BE2C (cell line): ENCODE measurements at regions not wholly inside any gene's neighbourhood (a gene's known extent, or its start where the extent isn't known, plus 50 kb on each side); places are given as distances from the start of the nearest gene placed in this dataset.
"Not testable (repeated sequence)": the region's sequence is repeated elsewhere in the genome, so short reads cannot be mapped to it uniquely, and the experiment has no call there.

Experiments
- DNase-seq: peaks from one replicate; pipeline ENCODE4 v3.0.0-alpha.2; 2020
- H3K27me3 ChIP-seq: fragments of 250-450 bp; sonication (Bioruptor Pico); 2 replicates; pipeline ENCODE4 v1.5.1; 2020; ENCODE audit warnings: mild to moderate bottlenecking
- H3K36me3 ChIP-seq: fragments of 250-450 bp; sonication (Bioruptor Pico); 2 replicates; pipeline ENCODE4 v1.5.1; 2020; ENCODE audit warnings: mild to moderate bottlenecking
- H3K4me1 ChIP-seq: fragments of 250-450 bp; sonication (Bioruptor Pico); 2 replicates; pipeline ENCODE4 v1.5.1; 2020
- H3K4me3 ChIP-seq: 2 replicates; pipeline ENCODE4 v1.5.1; 2011; ENCODE audit warnings: low read depth, low read length
- H3K9me3 ChIP-seq: fragments of 250-450 bp; sonication (Bioruptor Pico); 2 replicates; pipeline ENCODE4 v1.5.1; 2020
- CTCF ChIP-seq: IDR thresholded peaks from 2 replicates; pipeline ENCODE4 v1.5.1; 2012; ENCODE audit warnings: mild to moderate bottlenecking, low read depth, low read length

DNA sequence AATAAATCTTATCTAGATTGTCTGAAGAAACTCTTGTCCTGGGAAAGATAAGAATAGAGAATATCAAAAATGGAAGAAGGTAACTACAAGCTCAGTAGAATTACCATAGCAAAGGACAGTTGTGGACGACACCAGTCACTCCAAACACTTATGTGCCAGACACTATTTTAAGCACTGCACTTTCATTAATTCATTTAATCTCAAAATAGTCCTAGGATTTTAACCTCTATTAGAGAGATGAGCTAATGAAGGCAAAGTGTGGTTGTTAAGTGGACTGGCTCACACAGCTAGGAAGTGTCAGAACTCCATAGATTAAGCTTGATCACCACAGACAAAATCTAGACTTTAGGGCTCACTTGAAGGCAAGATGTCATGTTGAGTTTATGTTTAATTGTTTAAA lies 168.9 kb downstream of the CDC14C start:
- Histone ChIP-seq H3K4me1 (no peaks in the 10 kb centered on the region), H3K4me3 (no peak overlapping the region), H3K27me3 (no peaks in the 10 kb centered on the region), H3K9me3 (no peaks in the 10 kb centered on the region), H3K36me3 (no peaks in the 10 kb centered on the region)
- no peak for TF ChIP-seq CTCF
- no peak for DNase-seq

- Histone ChIP-seq H3K36me3 (no peaks in the 10 kb centered on the region), H3K4me3 (no peak overlapping the region), H3K9me3 (no peaks in the 10 kb centered on the region), H3K4me1 (no peaks in the 10 kb centered on the region), H3K27me3 (no peaks in the 10 kb centered on the region)
- TF ChIP-seq CTCF = no peak
- no peak for DNase-seq
Measured at GRCh38 chr7:49094866-49095265, 170.5 kb downstream of the CDC14C start.

- no peak for DNase-seq
- Histone ChIP-seq H3K9me3 (no peaks in the 10 kb centered on the region), H3K4me3 (no peak overlapping the region), H3K27me3 (no peaks in the 10 kb centered on the region), H3K4me1 (no peaks in the 10 kb centered on the region), H3K36me3 (no peaks in the 10 kb centered on the region)
- TF ChIP-seq CTCF = no peak
Measured at GRCh38 chr7:49099587-49100326, 175.4 kb downstream of the CDC14C start.

GRCh38 chr7:49100908-49101740 lies 176.8 kb downstream of the CDC14C start:
- not testable (repeated sequence) for H3K36me3 ChIP-seq, DNase-seq, H3K9me3 ChIP-seq, H3K4me1 ChIP-seq, H3K27me3 ChIP-seq, H3K4me3 ChIP-seq

DNA sequence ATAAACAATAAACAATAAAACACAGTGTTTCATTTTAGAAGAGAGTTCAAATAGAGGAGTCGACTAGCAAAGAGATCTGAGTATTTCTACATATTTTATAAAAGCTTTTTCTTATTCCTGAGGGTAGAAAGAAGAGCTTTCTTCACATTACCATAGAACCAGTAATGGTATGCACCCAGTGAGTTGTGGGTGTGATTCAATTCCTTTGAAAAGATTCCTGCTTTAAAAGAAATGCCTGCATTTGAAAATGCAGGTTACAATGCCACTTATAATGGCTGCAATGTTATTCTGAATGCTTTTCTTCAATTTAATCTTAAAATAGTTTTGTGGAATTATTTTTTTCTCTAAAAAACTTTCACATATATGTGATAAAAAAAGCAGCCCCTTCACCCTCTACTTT lies 178.1 kb downstream of the CDC14C start:
- no peak for DNase-seq
- no peak for TF ChIP-seq CTCF
- Histone ChIP-seq H3K9me3 (no peaks in the 10 kb centered on the region), H3K4me3 (no peak overlapping the region), H3K27me3 (no peaks in the 10 kb centered on the region), H3K4me1 (no peaks in the 10 kb centered on the region), H3K36me3 (no peaks in the 10 kb centered on the region)

GRCh38 chr7:49111706-49112105 lies 187.4 kb downstream of the CDC14C start:
- H3K4me3 ChIP-seq = no peak overlapping the region
- no peak for DNase-seq

More at GRCh38 chr7:49111706-49112105, 187.4 kb downstream of the CDC14C start:
- Histone ChIP-seq H3K9me3 (no peaks in the 10 kb centered on the region), H3K4me1 (no peaks in the 10 kb centered on the region), H3K36me3 (no peaks in the 10 kb centered on the region), H3K27me3 (no peaks in the 10 kb centered on the region)
- no peak for TF ChIP-seq CTCF
